HG03103 (cell line): ENCODE measurements at regions not wholly inside any gene's neighbourhood (a gene's known extent, or its start where the extent isn't known, plus 50 kb on each side); places are given as distances from the start of the nearest gene placed in this dataset.

Experiments
- ATAC-seq: cut with Tn5 transposase; IDR thresholded peaks from one replicate; pipeline ENCODE4 v1.9.1; 2021; ENCODE audit warnings: low read depth; ENCODE audit not compliant: unreplicated experiment

DNA sequence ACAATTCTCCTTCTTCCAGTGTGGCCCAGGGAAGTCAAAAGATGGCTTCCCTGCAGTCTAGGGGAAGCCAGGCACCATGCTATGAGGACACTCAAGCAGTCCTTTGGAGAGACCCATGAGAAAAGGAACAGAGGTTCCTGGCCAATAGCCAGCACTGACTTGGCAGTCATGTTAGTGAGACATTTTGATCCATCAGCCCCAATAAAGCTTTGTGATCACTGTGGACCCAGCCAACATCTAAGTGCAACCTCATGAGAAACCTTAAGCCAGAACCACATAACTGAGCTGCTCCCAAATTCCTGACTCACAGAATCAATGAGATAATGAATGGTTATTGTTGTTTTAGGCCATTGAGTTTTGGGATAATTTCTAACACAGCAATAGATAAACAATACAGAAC is 51.0 kb upstream of the NAP1L1 start:
- ATAC-seq, result no peak
